RWPE1 (cell line): ENCODE measurements at regions not wholly inside any gene's neighbourhood (a gene's known extent, or its start where the extent isn't known, plus 50 kb on each side); places are given as distances from the start of the nearest gene placed in this dataset.

Experiments used
- CTCF ChIA-PET: fragments of 350-600 bp; sonication (Branson Sonifier 250); formaldehyde crosslinking; extraction: SDS; loops from one replicate; lab custom pipeline; 2021; lab: Yijun Ruan, JAX
- POLR2A ChIA-PET: fragments of 400-600 bp; formaldehyde crosslinking; extraction: SDS; loops from one replicate; lab custom pipeline; 2020; ENCODE audit warnings: antibody characterized with exemption; ENCODE audit not compliant: low non-redundant PET; lab: Yijun Ruan, JAX
- DNase-seq: peaks from one replicate; pipeline ENCODE4 v3.0.0; 2012; ENCODE audit warnings: low spot score
- H3K27ac ChIP-seq: fragments of 450-650 bp; 2 replicates; pipeline ENCODE4 v1.5.1; 2017
- CTCF ChIP-seq: fragments of 450-650 bp; conservative IDR thresholded peaks from 2 replicates; pipeline ENCODE4 v1.5.1; 2017; ENCODE audit warnings: low read depth, mild to moderate bottlenecking

GRCh38 chr16:22726868-22727267, 87.1 kb upstream of the HS3ST2 start:
- no peak for TF ChIP-seq CTCF
- H3K27ac ChIP-seq, result no peak overlapping the region
- ChIA-PET POLR2A (no interaction called here), CTCF (no interaction called here)
- no peak for DNase-seq

GRCh38 chr16:22727285-22728166, 86.4 kb upstream of the HS3ST2 start:
- ChIA-PET CTCF (no interaction called here), POLR2A (no interaction called here)
- H3K27ac ChIP-seq, result no peak overlapping the region
- no peak for TF ChIP-seq CTCF
- DNase-seq, result no peak

GRCh38 chr16:22728167-22728836, 85.7 kb upstream of the HS3ST2 start:
- CTCF ChIA-PET, result no interaction called here
- DNase-seq, result no peak
- POLR2A ChIA-PET, result no interaction called here
- H3K27ac ChIP-seq, result no peak overlapping the region
- no peak for TF ChIP-seq CTCF

- DNase-seq, result no peak
- CTCF ChIA-PET, result no interaction called here
- POLR2A ChIA-PET, result no interaction called here
- H3K27ac ChIP-seq, result no peak overlapping the region
- no peak for TF ChIP-seq CTCF
Observed at GRCh38 chr16:22732400-22732799, 81.6 kb upstream of the HS3ST2 start.

- ChIA-PET CTCF (no interaction called here), POLR2A (no interaction called here)
- no peak for DNase-seq
- H3K27ac ChIP-seq, result no peak overlapping the region
- no peak for TF ChIP-seq CTCF
Observed at GRCh38 chr16:22732959-22733358, 81.0 kb upstream of the HS3ST2 start.

- DNase-seq, result no peak
- ChIA-PET POLR2A (no interaction called here), CTCF (no interaction called here)
- H3K27ac ChIP-seq, result no peak overlapping the region
- no peak for TF ChIP-seq CTCF
Observed at GRCh38 chr16:22734368-22734767, 79.6 kb upstream of the HS3ST2 start.
